ENCODE measurements at regions not wholly inside any gene's neighbourhood (a gene's known extent, or its start where the extent isn't known, plus 50 kb on each side); places are given as distances from the start of the nearest gene placed in this dataset.
A peak's percentile ranks its signal among the peaks of the same experiment; 100 is the strongest.

GRCh38 chr9:95756986-95757385 is 118.5 kb upstream of the ERCC6L2 start:
- peaks cover 4% of the 10 kb centered on the region; the same call in 1 of the 2 replicates for H3K4me1 ChIP-seq (ENCODE audit: control insufficient read depth, insufficient read depth, low read length)
- H4K5ac ChIP-seq (ENCODE audit: low read depth, low read length) = no peak overlapping the region
- H3K9me3 ChIP-seq (ENCODE audit: control insufficient read depth, insufficient read depth, low read length) = no peaks in the 10 kb centered on the region
- H3K27ac ChIP-seq (ENCODE audit: insufficient read depth, low read length) = no peak overlapping the region
- no peak overlapping the region for H4K8ac ChIP-seq (ENCODE audit: low read depth in 2 of 2, low read length in 2 of 2)
- peak; percentile 78 for DNase-seq
- H2BK15ac ChIP-seq (ENCODE audit: low read depth, low read length) = no peak overlapping the region
- H2AK5ac ChIP-seq (ENCODE audit: low read depth, low read length) = no peak overlapping the region
- H3K27me3 ChIP-seq (ENCODE audit: control insufficient read depth, insufficient read depth, low read length) = no peaks in the 10 kb centered on the region; the same call in 1 of the 2 replicates
- no peak overlapping the region for H3K56ac ChIP-seq (ENCODE audit: extremely low read depth, insufficient read depth, low read length)
- POLR2A ChIA-PET (ENCODE audit: unreplicated experiment) = no interaction called here
- in situ Hi-C loops (cut with MboI; ENCODE audit: low sequenced_read_pairs) = no loop called here
- no peak overlapping the region for H2AFZ ChIP-seq (replicated peaks; ENCODE audit: low read length, poor library complexity)
- H2BK5ac ChIP-seq (ENCODE audit: low read depth, low read length, poor library complexity, severe bottlenecking) = no peak overlapping the region
- no peak overlapping the region for H3K4me3 ChIP-seq (ENCODE audit: insufficient read depth, low read depth, low read length)
- H3K79me1 ChIP-seq (ENCODE audit: low read depth in 1 of 2, low read length in 2 of 2) = no peaks in the 10 kb centered on the region
- H3K36me3 ChIP-seq (ENCODE audit: control insufficient read depth, insufficient read depth, low read length) = no peaks in the 10 kb centered on the region
- ATAC-seq (ENCODE audit: low read depth) = peak; percentile 92
- intact Hi-C loops (cut with micrococcal nuclease) = no loop called here
- no peak overlapping the region for H3K4ac ChIP-seq (ENCODE audit: low read depth, low read length)
- CTCF ChIA-PET = no interaction called here
- no TSS peak for BruUV-seq (replicated peaks)
- H4K20me1 ChIP-seq (ENCODE audit: insufficient read depth, low read length) = no peaks in the 10 kb centered on the region
- H3K23ac ChIP-seq (ENCODE audit: low read depth, low read length) = no peak overlapping the region
- dilution Hi-C loops (cut with HindIII; ENCODE audit: low sequenced_read_pairs, unreplicated experiment) = no loop called here
- H2AK9ac ChIP-seq (replicated peaks; ENCODE audit: low read depth, low read length, poor library complexity) = no peak overlapping the region
- no peak overlapping the region for H3K14ac ChIP-seq (replicated peaks; ENCODE audit: low read depth, low read length)
- no peak overlapping the region for H3K4me2 ChIP-seq (ENCODE audit: low read depth, low read length)
- no peak overlapping the region for H2BK120ac ChIP-seq (ENCODE audit: low read depth, low read length)
- no peak overlapping the region for H4K91ac ChIP-seq (ENCODE audit: insufficient read depth, low read depth, low read length)
- no peaks in the 10 kb centered on the region; the same call in 1 of the 2 replicates for H3K9me1 ChIP-seq (ENCODE audit: insufficient read depth, low read length)
- H3K9ac ChIP-seq (ENCODE audit: low read depth, low read length) = no peak overlapping the region
- TF ChIP-seq, protein P1, sequence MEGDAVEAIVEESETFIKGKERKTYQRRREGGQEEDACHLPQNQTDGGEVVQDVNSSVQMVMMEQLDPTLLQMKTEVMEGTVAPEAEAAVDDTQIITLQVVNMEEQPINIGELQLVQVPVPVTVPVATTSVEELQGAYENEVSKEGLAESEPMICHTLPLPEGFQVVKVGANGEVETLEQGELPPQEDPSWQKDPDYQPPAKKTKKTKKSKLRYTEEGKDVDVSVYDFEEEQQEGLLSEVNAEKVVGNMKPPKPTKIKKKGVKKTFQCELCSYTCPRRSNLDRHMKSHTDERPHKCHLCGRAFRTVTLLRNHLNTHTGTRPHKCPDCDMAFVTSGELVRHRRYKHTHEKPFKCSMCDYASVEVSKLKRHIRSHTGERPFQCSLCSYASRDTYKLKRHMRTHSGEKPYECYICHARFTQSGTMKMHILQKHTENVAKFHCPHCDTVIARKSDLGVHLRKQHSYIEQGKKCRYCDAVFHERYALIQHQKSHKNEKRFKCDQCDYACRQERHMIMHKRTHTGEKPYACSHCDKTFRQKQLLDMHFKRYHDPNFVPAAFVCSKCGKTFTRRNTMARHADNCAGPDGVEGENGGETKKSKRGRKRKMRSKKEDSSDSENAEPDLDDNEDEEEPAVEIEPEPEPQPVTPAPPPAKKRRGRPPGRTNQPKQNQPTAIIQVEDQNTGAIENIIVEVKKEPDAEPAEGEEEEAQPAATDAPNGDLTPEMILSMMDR (conservative IDR thresholded peaks at IDR 0.05; ENCODE audit: low read depth, low read length) = no peak
- peak; percentile 41; the same call in 1 of the 2 replicates for TF ChIP-seq USF2 (IDR thresholded peaks at IDR 0.05; ENCODE audit: low read depth, low read length)
- WGBS, 2 experiments (ENCODE audit: extremely low coverage in 2 of 2, insufficient read length in 1 of 2) = no CpG with 5 or more reads among the region's 4 CpGs
- H3K18ac ChIP-seq (ENCODE audit: low read depth, low read length) = no peak overlapping the region
- no peak overlapping the region for H2BK20ac ChIP-seq (ENCODE audit: low read depth, low read length)
